Astrocyte of the spinal cord (primary cell): ENCODE measurements at regions not wholly inside any gene's neighbourhood (a gene's known extent, or its start where the extent isn't known, plus 50 kb on each side); places are given as distances from the start of the nearest gene placed in this dataset.

ENCODE experiments used
- DNase-seq: peaks from one replicate; pipeline ENCODE4 v3.0.0; 2011; ENCODE audit warnings: low read depth, low spot score
- H3K4me3 ChIP-seq: 2 replicates; pipeline ENCODE4 v1.5.1; 2011; ENCODE audit warnings: low read depth, mild to moderate bottlenecking, low read length, moderate library complexity
- CTCF ChIP-seq: IDR thresholded peaks from 2 replicates; pipeline ENCODE4 v1.5.1; 2012; ENCODE audit warnings: low read depth, mild to moderate bottlenecking, low read length, inconsistent platforms
- in situ Hi-C: cut with HindIII; loops from 2 replicates; pipeline ENCODE4 v1.10.0; 2017; ENCODE audit warnings: low sequenced_read_pairs

GRCh38 chr13:82815791-82816190 is 1066.5 kb downstream of the SLITRK1 start:
- no peak for DNase-seq
- no peak overlapping the region for H3K4me3 ChIP-seq
- TF ChIP-seq CTCF: no peak
- in situ Hi-C loops: no loop called here

- DNase-seq: no peak
- in situ Hi-C loops: no loop called here
- TF ChIP-seq CTCF: no peak
- H3K4me3 ChIP-seq: no peak overlapping the region
These were observed 1078.9 kb downstream of the SLITRK1 start for GRCh38 chr13:82803341-82803740.

- in situ Hi-C loops: no loop called here
These were observed 1079.7 kb downstream of the SLITRK1 start for GRCh38 chr13:82802528-82802927.

GRCh38 chr13:82800391-82800790 is 1081.9 kb downstream of the SLITRK1 start:
- H3K4me3 ChIP-seq: no peak overlapping the region
- peak; percentile 13 for DNase-seq
- in situ Hi-C loops: no loop called here
- no peak for TF ChIP-seq CTCF

More at GRCh38 chr13:82802528-82802927, 1079.7 kb downstream of the SLITRK1 start:
- TF ChIP-seq CTCF: no peak
- DNase-seq: no peak
- H3K4me3 ChIP-seq: no peak overlapping the region

GRCh38 chr13:82797876-82798275 is 1084.4 kb downstream of the SLITRK1 start:
- TF ChIP-seq CTCF: no peak
- in situ Hi-C loops: no loop called here
- no peak overlapping the region for H3K4me3 ChIP-seq
- DNase-seq: no peak

- H3K4me3 ChIP-seq: no peak overlapping the region
- no peak for TF ChIP-seq CTCF
- DNase-seq: no peak
- in situ Hi-C loops: no loop called here
These were observed 1091.2 kb downstream of the SLITRK1 start for GRCh38 chr13:82791035-82791434.

- DNase-seq: peak; percentile 22
- no peak overlapping the region for H3K4me3 ChIP-seq
- no peak for TF ChIP-seq CTCF
- in situ Hi-C loops: no loop called here
These were observed 1109.5 kb downstream of the SLITRK1 start for GRCh38 chr13:82772816-82773215.
